ENCODE measurements at regions not wholly inside any gene's neighbourhood (a gene's known extent, or its start where the extent isn't known, plus 50 kb on each side); places are given as distances from the start of the nearest gene placed in this dataset.
A peak's percentile ranks its signal among the peaks of the same experiment; 100 is the strongest.

DNA sequence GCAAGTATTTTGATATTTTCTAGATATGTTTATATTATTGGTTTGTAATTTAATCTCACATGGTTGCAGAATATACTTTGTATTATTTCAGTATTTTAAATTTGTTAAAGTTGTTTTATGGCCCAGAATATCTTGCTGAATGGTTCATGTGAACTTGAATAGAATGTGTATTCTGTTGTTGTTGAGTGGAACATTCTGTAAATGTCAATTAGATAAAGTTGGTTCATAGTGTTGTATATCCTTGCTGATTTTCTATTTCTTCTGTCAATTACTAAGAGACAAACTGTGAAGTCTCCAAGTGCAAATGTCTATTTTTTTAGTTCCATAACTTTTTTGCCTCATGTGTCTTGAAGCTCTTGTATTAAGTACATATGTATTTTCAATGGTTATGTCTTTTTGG, 411.7 kb downstream of the NPIPA7 start:
- H3K27ac ChIP-seq = no peak overlapping the region
- DNase-seq (ENCODE audit: low read depth in 1 of 2, low spot score in 1 of 2) = no peak
- TF ChIP-seq EHF (CRISPR knock-in tag; IDR thresholded peaks at IDR 0.05) = no peak
- TF ChIP-seq NPAS2 (CRISPR knock-in tag; IDR thresholded peaks at IDR 0.05; ENCODE audit: borderline replicate concordance) = no peak
- TF ChIP-seq ZNF302 (CRISPR knock-in tag; IDR thresholded peaks at IDR 0.05) = no peak
- TF ChIP-seq ZSCAN20 (CRISPR knock-in tag; IDR thresholded peaks at IDR 0.05) = no peak
- TF ChIP-seq, protein P1, sequence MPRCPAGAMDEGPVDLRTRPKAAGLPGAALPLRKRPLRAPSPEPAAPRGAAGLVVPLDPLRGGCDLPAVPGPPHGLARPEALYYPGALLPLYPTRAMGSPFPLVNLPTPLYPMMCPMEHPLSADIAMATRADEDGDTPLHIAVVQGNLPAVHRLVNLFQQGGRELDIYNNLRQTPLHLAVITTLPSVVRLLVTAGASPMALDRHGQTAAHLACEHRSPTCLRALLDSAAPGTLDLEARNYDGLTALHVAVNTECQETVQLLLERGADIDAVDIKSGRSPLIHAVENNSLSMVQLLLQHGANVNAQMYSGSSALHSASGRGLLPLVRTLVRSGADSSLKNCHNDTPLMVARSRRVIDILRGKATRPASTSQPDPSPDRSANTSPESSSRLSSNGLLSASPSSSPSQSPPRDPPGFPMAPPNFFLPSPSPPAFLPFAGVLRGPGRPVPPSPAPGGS (IDR thresholded peaks at IDR 0.05) = no peak
- TF ChIP-seq FOXS1 (CRISPR knock-in tag; IDR thresholded peaks at IDR 0.05) = no peak
- no peak for TF ChIP-seq CHD2 (IDR thresholded peaks at IDR 0.05; ENCODE audit: low read length, partially characterized antibody)
- TF ChIP-seq HOXA7 (CRISPR knock-in tag; IDR thresholded peaks at IDR 0.05) = no peak
- no peak for TF ChIP-seq CHD4 (IDR thresholded peaks at IDR 0.05; ENCODE audit: borderline replicate concordance)
- H3K4me2 ChIP-seq = no peak overlapping the region
- H3K4me3 ChIP-seq = no peak overlapping the region
- ChIA-PET POLR2A (no interaction called here), CTCF (no interaction called here)
- H3K9me3 ChIP-seq = peaks cover 11% of the 10 kb centered on the region
- no peak for ATAC-seq
- H3K4me1 ChIP-seq = no peaks in the 10 kb centered on the region
- FAIRE-seq = no peak

GRCh38 chr16:16791051-16791450, 412.1 kb downstream of the NPIPA7 start:
- WGBS (ENCODE audit: missing lambda C conversion rate) = 4% methylated on average over 1 of the region's 1 CpG
- Histone ChIP-seq H3K27ac (no peak overlapping the region), H3K4me3 (no peak overlapping the region), H3K4me2 (no peak overlapping the region), H3K9me3 (peaks cover 11% of the 10 kb centered on the region), H3K4me1 (no peaks in the 10 kb centered on the region)
- no peak for DNase-seq (ENCODE audit: low read depth in 1 of 2, low spot score in 1 of 2)
- ChIA-PET CTCF (no interaction called here), POLR2A (no interaction called here)
- no peak for ATAC-seq
- no peak for FAIRE-seq
- TF ChIP-seq, protein P2, sequence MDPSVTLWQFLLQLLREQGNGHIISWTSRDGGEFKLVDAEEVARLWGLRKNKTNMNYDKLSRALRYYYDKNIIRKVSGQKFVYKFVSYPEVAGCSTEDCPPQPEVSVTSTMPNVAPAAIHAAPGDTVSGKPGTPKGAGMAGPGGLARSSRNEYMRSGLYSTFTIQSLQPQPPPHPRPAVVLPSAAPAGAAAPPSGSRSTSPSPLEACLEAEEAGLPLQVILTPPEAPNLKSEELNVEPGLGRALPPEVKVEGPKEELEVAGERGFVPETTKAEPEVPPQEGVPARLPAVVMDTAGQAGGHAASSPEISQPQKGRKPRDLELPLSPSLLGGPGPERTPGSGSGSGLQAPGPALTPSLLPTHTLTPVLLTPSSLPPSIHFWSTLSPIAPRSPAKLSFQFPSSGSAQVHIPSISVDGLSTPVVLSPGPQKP (IDR thresholded peaks at IDR 0.05; ENCODE audit: low read depth, low read length) = no peak
- TF ChIP-seq MAFK (IDR thresholded peaks at IDR 0.05; ENCODE audit: partially characterized antibody) = no peak

GRCh38 chr16:16797239-16797638, 418.3 kb downstream of the NPIPA7 start:
- ATAC-seq (no peak), DNase-seq (ENCODE audit: low read depth in 1 of 2, low spot score in 1 of 2) (no peak), FAIRE-seq (no peak)
- POLR2A ChIA-PET = no interaction called here
- CTCF ChIA-PET = no interaction called here
- Histone ChIP-seq H3K4me1 (no peaks in the 10 kb centered on the region), H3K27ac (no peak overlapping the region), H3K4me2 (no peak overlapping the region), H3K9me3 (no peaks in the 10 kb centered on the region; the same call in 1 of the 3 replicates), H3K4me3 (no peak overlapping the region)
- TF ChIP-seq EHMT2 (IDR thresholded peaks at IDR 0.05; ENCODE audit: low read depth) (0 out of 2 replicates have a peak, but pooled peaks have one; percentile 44), HOXB5 (CRISPR knock-in tag; IDR thresholded peaks at IDR 0.05) (no peak), REST (IDR thresholded peaks at IDR 0.05) (peak; percentile 85)
- WGBS (ENCODE audit: missing lambda C conversion rate) = 2% methylated on average over 2 of the region's 2 CpGs

DNA sequence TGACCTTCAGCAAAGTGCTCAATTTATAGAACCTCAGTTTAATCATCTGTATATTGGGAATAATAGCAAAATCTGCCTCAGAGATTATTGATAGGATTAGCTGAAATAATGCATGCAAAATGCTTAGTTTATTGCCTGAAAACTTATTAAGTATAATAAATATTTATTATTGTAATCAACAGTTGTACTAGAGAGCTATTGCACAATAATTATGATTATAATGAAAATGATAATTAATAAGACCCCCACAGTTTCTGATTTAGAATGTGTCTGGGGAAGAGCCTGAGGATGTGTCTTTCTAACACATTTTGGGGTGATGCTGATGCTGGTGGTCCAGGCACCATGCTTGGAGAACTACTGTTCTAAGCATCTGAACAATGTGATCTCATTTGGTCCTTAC, 419.6 kb downstream of the NPIPA7 start:
- ATAC-seq (no peak), DNase-seq (ENCODE audit: low read depth in 1 of 2, low spot score in 1 of 2) (no peak), FAIRE-seq (no peak)
- Histone ChIP-seq H3K27ac (no peak overlapping the region), H3K4me3 (no peak overlapping the region), H3K4me1 (no peaks in the 10 kb centered on the region), H3K4me2 (no peak overlapping the region), H3K9me3 (no peaks in the 10 kb centered on the region; the same call in 2 of the 3 replicates)
- TF ChIP-seq ESRRA (IDR thresholded peaks at IDR 0.05; ENCODE audit: borderline replicate concordance, low read length) (no peak), MYC (IDR thresholded peaks at IDR 0.05; ENCODE audit: borderline replicate concordance, low read length) (no peak), FOXS1 (CRISPR knock-in tag; IDR thresholded peaks at IDR 0.05) (no peak)
- POLR2A ChIA-PET = no interaction called here
- CTCF ChIA-PET = no interaction called here
